ENCODE measurements at regions not wholly inside any gene's neighbourhood (a gene's known extent, or its start where the extent isn't known, plus 50 kb on each side); places are given as distances from the start of the nearest gene placed in this dataset.

- 93% methylated on average over 3 of the region's 4 CpGs for WGBS (ENCODE audit: insufficient coverage)
- H3K4me1 Mint-ChIP-seq, result no peaks in the 10 kb centered on the region
- H3K27me3 Mint-ChIP-seq (ENCODE audit: low read depth in 2 of 2), result peaks cover 6 to 22% of the 10 kb centered on the region in 2 donors
Observed at GRCh38 chr4:26044983-26045382, 131.0 kb downstream of the SMIM20 start.

GRCh38 chr4:26047795-26048194 is 133.8 kb downstream of the SMIM20 start:
- Mint-ChIP-seq H3K9me3 (no peaks in the 10 kb centered on the region), H3K27me3 (ENCODE audit: low read depth in 2 of 2) (peaks cover 12 to 18% of the 10 kb centered on the region in 2 donors), H3K36me3 (no peaks in the 10 kb centered on the region), H3K4me3 (no peak overlapping the region), H3K27ac (no peak overlapping the region), H3K4me1 (no peaks in the 10 kb centered on the region)
- no peak for DNase-seq
- Histone ChIP-seq H3K27me3 (ENCODE audit: control insufficient read depth, insufficient read depth, low read length) (no peaks in the 10 kb centered on the region), H3K9me3 (ENCODE audit: control insufficient read depth, insufficient read depth, low read length) (no peaks in the 10 kb centered on the region), H3K27ac (ENCODE audit: low read length) (no peak overlapping the region), H3K4me3 (ENCODE audit: low read length) (no peak overlapping the region), H3K36me3 (ENCODE audit: control insufficient read depth, insufficient read depth, low read length) (no peaks in the 10 kb centered on the region), H3K4me1 (ENCODE audit: control insufficient read depth, insufficient read depth, low read length) (no peaks in the 10 kb centered on the region)
- TF ChIP-seq, protein P1, sequence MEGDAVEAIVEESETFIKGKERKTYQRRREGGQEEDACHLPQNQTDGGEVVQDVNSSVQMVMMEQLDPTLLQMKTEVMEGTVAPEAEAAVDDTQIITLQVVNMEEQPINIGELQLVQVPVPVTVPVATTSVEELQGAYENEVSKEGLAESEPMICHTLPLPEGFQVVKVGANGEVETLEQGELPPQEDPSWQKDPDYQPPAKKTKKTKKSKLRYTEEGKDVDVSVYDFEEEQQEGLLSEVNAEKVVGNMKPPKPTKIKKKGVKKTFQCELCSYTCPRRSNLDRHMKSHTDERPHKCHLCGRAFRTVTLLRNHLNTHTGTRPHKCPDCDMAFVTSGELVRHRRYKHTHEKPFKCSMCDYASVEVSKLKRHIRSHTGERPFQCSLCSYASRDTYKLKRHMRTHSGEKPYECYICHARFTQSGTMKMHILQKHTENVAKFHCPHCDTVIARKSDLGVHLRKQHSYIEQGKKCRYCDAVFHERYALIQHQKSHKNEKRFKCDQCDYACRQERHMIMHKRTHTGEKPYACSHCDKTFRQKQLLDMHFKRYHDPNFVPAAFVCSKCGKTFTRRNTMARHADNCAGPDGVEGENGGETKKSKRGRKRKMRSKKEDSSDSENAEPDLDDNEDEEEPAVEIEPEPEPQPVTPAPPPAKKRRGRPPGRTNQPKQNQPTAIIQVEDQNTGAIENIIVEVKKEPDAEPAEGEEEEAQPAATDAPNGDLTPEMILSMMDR (IDR thresholded peaks at IDR 0.05), result no peak
- 91% methylated on average over 5 of the region's 5 CpGs for WGBS (ENCODE audit: insufficient coverage)
- intact Hi-C loops (cut with micrococcal nuclease), result no loop called here
- ATAC-seq, result no peak

More at GRCh38 chr4:26044983-26045382, 131.0 kb downstream of the SMIM20 start:
- no peaks in the 10 kb centered on the region for H3K36me3 Mint-ChIP-seq
- no peak overlapping the region for H3K4me3 ChIP-seq (ENCODE audit: low read length)
- no peaks in the 10 kb centered on the region for H3K27me3 ChIP-seq (ENCODE audit: control insufficient read depth, insufficient read depth, low read length)
- no peaks in the 10 kb centered on the region for H3K9me3 ChIP-seq (ENCODE audit: control insufficient read depth, insufficient read depth, low read length)
- H3K27ac ChIP-seq (ENCODE audit: low read length), result no peak overlapping the region
- H3K4me3 Mint-ChIP-seq, result no peak overlapping the region
- H3K36me3 ChIP-seq (ENCODE audit: control insufficient read depth, insufficient read depth, low read length), result no peaks in the 10 kb centered on the region
- TF ChIP-seq, protein P1 (IDR thresholded peaks at IDR 0.05), result no peak
- no peak for ATAC-seq
- intact Hi-C loops (cut with micrococcal nuclease), result no loop called here
- no peaks in the 10 kb centered on the region for H3K4me1 ChIP-seq (ENCODE audit: control insufficient read depth, insufficient read depth, low read length)
- no peak overlapping the region for H3K27ac Mint-ChIP-seq
- no peak for DNase-seq
- H3K9me3 Mint-ChIP-seq, result no peaks in the 10 kb centered on the region

DNA sequence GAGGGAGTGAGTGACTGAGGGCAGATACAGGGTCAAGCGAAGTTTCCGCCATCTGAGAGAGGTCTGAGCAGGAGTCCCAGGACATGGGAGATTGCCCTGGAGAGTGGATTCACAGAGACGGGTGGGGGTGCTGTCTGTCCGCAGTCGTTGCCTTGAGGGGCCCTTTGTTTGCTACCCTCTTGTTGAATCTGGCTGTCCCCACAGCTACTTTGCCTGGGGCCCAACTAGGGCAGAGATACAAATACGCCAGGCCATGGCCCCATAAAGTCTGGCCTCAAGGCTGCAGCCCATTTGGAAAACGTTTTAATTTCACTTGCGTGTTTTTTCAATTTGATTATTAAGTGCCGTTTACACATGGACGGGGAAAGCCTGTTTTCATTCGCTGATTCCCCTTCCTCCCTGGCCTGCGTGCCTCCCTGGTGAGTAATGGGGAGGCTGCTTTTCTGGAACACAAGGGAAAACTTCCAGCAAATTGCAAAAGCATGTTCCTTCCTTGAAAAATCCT is 134.4 kb downstream of the SMIM20 start:
- H3K36me3 ChIP-seq (ENCODE audit: control insufficient read depth, insufficient read depth, low read length), result no peaks in the 10 kb centered on the region
- Mint-ChIP-seq H3K4me1 (peaks cover 5% of the 10 kb centered on the region in 2 donors), H3K4me3 (no peak overlapping the region), H3K27me3 (ENCODE audit: low read depth in 2 of 2) (peaks cover 12 to 20% of the 10 kb centered on the region in 2 donors), H3K9me3 (no peaks in the 10 kb centered on the region), H3K27ac (no peak overlapping the region), H3K36me3 (no peaks in the 10 kb centered on the region)
- H3K4me3 ChIP-seq (ENCODE audit: low read length), result no peak overlapping the region
- H3K27me3 ChIP-seq (ENCODE audit: control insufficient read depth, insufficient read depth, low read length), result no peaks in the 10 kb centered on the region
- intact Hi-C loops (cut with micrococcal nuclease), result no loop called here
- DNase-seq, result no peak
- H3K4me1 ChIP-seq (ENCODE audit: control insufficient read depth, insufficient read depth, low read length), result no peaks in the 10 kb centered on the region
- TF ChIP-seq, protein P1 (IDR thresholded peaks at IDR 0.05), result no peak
- H3K9me3 ChIP-seq (ENCODE audit: control insufficient read depth, insufficient read depth, low read length), result no peaks in the 10 kb centered on the region
- 87% methylated on average over 11 of the region's 12 CpGs for WGBS (ENCODE audit: insufficient coverage)
- no peak for ATAC-seq
- H3K27ac ChIP-seq (ENCODE audit: low read length), result no peak overlapping the region

GRCh38 chr4:26048950-26049349 is 134.9 kb downstream of the SMIM20 start:
- WGBS (ENCODE audit: insufficient coverage), result 90% methylated on average over 8 of the region's 9 CpGs
- intact Hi-C loops (cut with micrococcal nuclease), result no loop called here
- Histone ChIP-seq H3K27ac (ENCODE audit: low read length) (no peak overlapping the region), H3K4me3 (ENCODE audit: low read length) (no peak overlapping the region), H3K4me1 (ENCODE audit: control insufficient read depth, insufficient read depth, low read length) (no peaks in the 10 kb centered on the region), H3K9me3 (ENCODE audit: control insufficient read depth, insufficient read depth, low read length) (no peaks in the 10 kb centered on the region), H3K36me3 (ENCODE audit: control insufficient read depth, insufficient read depth, low read length) (no peaks in the 10 kb centered on the region), H3K27me3 (ENCODE audit: control insufficient read depth, insufficient read depth, low read length) (no peaks in the 10 kb centered on the region)
- no peaks in the 10 kb centered on the region for H3K36me3 Mint-ChIP-seq
- ATAC-seq (no peak), DNase-seq (no peak)
- H3K4me1 Mint-ChIP-seq, result peaks cover 5% of the 10 kb centered on the region in 2 donors
- TF ChIP-seq, protein P1 (IDR thresholded peaks at IDR 0.05), result no peak
- no peaks in the 10 kb centered on the region for H3K9me3 Mint-ChIP-seq
- H3K4me3 Mint-ChIP-seq, result no peak overlapping the region
- peaks cover 14 to 19% of the 10 kb centered on the region in 2 donors for H3K27me3 Mint-ChIP-seq (ENCODE audit: low read depth in 2 of 2)
- H3K27ac Mint-ChIP-seq, result no peak overlapping the region

All from natural killer cell (primary cell).